Stomach (tissue), 8 donors: ENCODE measurements at regions not wholly inside any gene's neighbourhood (a gene's known extent, or its start where the extent isn't known, plus 50 kb on each side); places are given as distances from the start of the nearest gene placed in this dataset.

Source experiments
- DNase-seq, 2 donors: peaks; one replicate each; pipeline versions ENCODE4 v3.0.0 to v3.0.0-alpha.2; 2013 to 2019
- H3K27ac ChIP-seq, 5 donors: fragments of 200-600 bp in 4 of 5; sonication (generic) in 4 of 5; one replicate each; pipeline ENCODE4 v1.5.1; 2013 to 2019; ENCODE audit warnings: mild to moderate bottlenecking in 1 of 5, moderate library complexity in 1 of 5
- H3K27me3 ChIP-seq, 3 donors: fragments of 200-600 bp; sonication (generic); one replicate each; pipeline ENCODE4 v1.5.1; 2017 to 2019; ENCODE audit warnings: mixed run types in 1 of 3
- H3K36me3 ChIP-seq, 4 donors: fragments of 200-600 bp; sonication (generic); 1 replicate in 3 of 4; 2 replicates in 1 of 4; pipeline ENCODE4 v1.5.1; 2016 to 2019
- H3K4me1 ChIP-seq, 4 donors: fragments of 200-600 bp; sonication (generic); one replicate each; pipeline ENCODE4 v1.5.1; 2016 to 2019
- H3K4me3 ChIP-seq, 4 donors: fragments of 200-600 bp; sonication (generic) in 3 of 4; one replicate each; pipeline ENCODE4 v1.5.1; 2016 to 2019; ENCODE audit warnings: mild to moderate bottlenecking in 1 of 4
- H3K9me3 ChIP-seq, 4 donors: fragments of 200-600 bp; sonication (generic); one replicate each; pipeline ENCODE4 v1.5.1; 2016 to 2019
- EP300 ChIP-seq: sonication (generic); formaldehyde crosslinking; IDR thresholded peaks from one replicate; pipeline ENCODE4 v1.6.1; 2017; ENCODE audit warnings: antibody characterized with exemption
- POLR2A ChIP-seq, 4 donors: fragments of 450-650 bp; IDR thresholded peaks; one replicate each; pipeline ENCODE4 v1.6.1; 2016; ENCODE audit warnings: antibody characterized with exemption in 4 of 4, control low read depth in 2 of 4, mild to moderate bottlenecking in 1 of 4, moderate library complexity in 1 of 4
- POLR2AphosphoS5 ChIP-seq, 3 donors: sonication (generic); formaldehyde crosslinking; IDR thresholded peaks; one replicate each; pipeline ENCODE4 v1.6.1; 2016; ENCODE audit warnings: antibody characterized with exemption in 3 of 3
- WGBS, 5 donors: extraction: QIAGEN DNeasy Blood & Tissue Kit in 3 of 5; methylation state at CpG; one replicate each; pipeline versions ENCODE4 v1.1.5 to v1.1.7; 2013 to 2018; 5-methylcytosine and 5-hydroxymethylcytosine counted together
- intact Hi-C: fragments of 100-400 bp; cut with DNase I; formaldehyde crosslinking; loops from one replicate; pipeline ENCODE4 v1.15.1; 2023; ENCODE audit warnings: low total_unique reads
- TF ChIP-seq, protein P1 (sequence below), 7 experiments: fragments of 450-650 bp in 4 of 7; fragments of 200-600 bp in 3 of 7; sonication (generic) in 3 of 7; IDR thresholded peaks; one replicate each; pipeline ENCODE4 v1.5.1; 2016 to 2019; ENCODE audit warnings: antibody characterized with exemption in 7 of 7, control low read depth in 2 of 7, mild to moderate bottlenecking in 1 of 7
- donor health status: healthy with polysubstance abuse.
- donor health status: Bipolar disorder and iron deficiency.
- donor health status: healthy.

DNA sequence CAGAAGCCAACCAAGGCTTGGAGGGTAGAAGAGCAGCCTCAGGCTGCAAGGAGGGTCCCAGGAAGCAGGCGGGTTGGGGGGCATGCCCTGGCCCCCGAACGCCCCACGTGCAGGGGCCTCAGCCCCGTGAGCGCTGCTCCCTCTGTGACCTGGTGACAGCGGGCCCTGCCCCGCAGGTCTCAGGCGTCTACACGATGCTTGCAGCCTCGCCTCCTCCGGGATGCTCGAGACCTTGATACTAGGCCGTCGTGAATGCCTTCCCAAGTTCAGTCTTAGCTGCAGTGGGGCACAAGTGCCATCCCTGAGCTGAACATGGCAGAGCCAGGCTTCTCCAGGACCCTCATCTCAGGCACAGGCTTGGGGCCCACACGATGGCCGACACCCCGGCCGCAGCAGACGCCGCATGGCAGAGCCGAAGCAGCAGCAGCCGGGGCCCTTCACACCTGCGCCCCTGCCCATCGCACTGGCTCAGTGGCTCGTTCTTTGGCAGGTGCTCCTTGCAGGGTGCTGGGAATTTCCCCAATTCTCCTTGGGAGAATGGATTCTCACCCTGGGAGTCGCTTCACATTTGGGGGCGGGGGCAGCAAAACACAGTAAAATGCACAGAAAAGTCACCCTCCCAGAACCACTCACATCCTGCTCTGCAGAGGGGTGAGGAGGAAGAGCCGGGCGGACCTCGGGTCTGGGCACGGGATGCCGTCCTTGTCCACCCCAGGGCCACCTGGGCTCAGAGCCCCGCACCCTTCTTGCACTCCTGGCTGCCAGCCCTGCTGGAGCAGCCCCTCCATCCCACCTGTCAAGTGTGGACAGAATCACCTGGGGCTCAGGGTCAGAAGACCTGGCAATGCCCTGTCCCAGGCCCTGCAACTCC lies 161.8 kb downstream of the DLL1 start:
- peak in 1 of 2 donors; percentile 21 for DNase-seq
- Histone ChIP-seq H3K36me3 (no peaks in the 10 kb centered on the region), H3K27me3 (no peaks in the 10 kb centered on the region), H3K4me1 (peaks cover 11 to 32% (median 24%) of the 10 kb centered on the region in 4 donors), H3K4me3 (no peak overlapping the region), H3K27ac (no peak overlapping the region), H3K9me3 (no peaks in the 10 kb centered on the region)
- TF ChIP-seq POLR2AphosphoS5 (IDR thresholded peaks at IDR 0.05) (no peak), EP300 (no peak)
- TF ChIP-seq, protein P1, sequence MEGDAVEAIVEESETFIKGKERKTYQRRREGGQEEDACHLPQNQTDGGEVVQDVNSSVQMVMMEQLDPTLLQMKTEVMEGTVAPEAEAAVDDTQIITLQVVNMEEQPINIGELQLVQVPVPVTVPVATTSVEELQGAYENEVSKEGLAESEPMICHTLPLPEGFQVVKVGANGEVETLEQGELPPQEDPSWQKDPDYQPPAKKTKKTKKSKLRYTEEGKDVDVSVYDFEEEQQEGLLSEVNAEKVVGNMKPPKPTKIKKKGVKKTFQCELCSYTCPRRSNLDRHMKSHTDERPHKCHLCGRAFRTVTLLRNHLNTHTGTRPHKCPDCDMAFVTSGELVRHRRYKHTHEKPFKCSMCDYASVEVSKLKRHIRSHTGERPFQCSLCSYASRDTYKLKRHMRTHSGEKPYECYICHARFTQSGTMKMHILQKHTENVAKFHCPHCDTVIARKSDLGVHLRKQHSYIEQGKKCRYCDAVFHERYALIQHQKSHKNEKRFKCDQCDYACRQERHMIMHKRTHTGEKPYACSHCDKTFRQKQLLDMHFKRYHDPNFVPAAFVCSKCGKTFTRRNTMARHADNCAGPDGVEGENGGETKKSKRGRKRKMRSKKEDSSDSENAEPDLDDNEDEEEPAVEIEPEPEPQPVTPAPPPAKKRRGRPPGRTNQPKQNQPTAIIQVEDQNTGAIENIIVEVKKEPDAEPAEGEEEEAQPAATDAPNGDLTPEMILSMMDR (IDR thresholded peaks at IDR 0.05), result no peak
- intact Hi-C loops, result no loop called here
- WGBS, 5 donors, result 88 to 94% (median 91%) methylated on average over 21 to 34 of the region's 34 CpGs

DNA sequence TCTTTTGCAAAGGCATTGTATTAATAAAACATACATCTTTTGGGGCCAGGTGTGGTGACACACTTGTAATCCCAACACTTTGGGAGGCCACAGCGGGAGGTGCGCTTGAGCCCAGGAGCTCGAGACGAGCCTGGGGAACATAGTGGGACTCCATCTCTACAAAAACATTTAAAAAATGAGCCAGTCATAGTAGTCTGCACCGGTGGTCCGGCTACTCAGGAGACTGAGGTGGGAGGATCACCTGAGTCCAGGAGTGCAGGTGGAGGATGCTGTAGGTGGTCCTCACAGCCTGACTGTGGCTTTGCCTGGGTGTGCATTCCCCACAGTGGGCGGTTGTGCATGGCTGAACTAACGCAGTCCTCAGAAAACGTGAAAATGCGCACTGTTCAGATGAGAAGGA lies 162.5 kb downstream of the DLL1 start:
- Histone ChIP-seq H3K4me1 (peaks cover 8 to 29% (median 18%) of the 10 kb centered on the region in 4 donors), H3K27ac (no peak overlapping the region), H3K36me3 (no peaks in the 10 kb centered on the region), H3K9me3 (no peaks in the 10 kb centered on the region), H3K4me3 (no peak overlapping the region), H3K27me3 (no peaks in the 10 kb centered on the region)
- 91 to 97% (median 95%) methylated on average over 10 of the region's 10 CpGs for WGBS, 5 donors
- intact Hi-C loops, result no loop called here
- no peak for TF ChIP-seq POLR2AphosphoS5 (IDR thresholded peaks at IDR 0.05)
- TF ChIP-seq EP300, result no peak
- no peak for TF ChIP-seq POLR2A (IDR thresholded peaks at IDR 0.05)
- TF ChIP-seq, protein P1 (IDR thresholded peaks at IDR 0.05), result no peak
- peak in 1 of 2 donors; percentile 10 for DNase-seq

- no peaks in the 10 kb centered on the region for H3K27me3 ChIP-seq
- TF ChIP-seq, protein P1 (IDR thresholded peaks at IDR 0.05), result no peak
- no peak for TF ChIP-seq POLR2AphosphoS5 (IDR thresholded peaks at IDR 0.05)
- TF ChIP-seq EP300, result no peak
- TF ChIP-seq POLR2A (IDR thresholded peaks at IDR 0.05), result no peak
- WGBS, 5 donors, result 89 to 97% (median 95%) methylated on average over 9 of the region's 9 CpGs
- peaks cover 8 to 28% (median 16%) of the 10 kb centered on the region in 4 donors for H3K4me1 ChIP-seq
- peak in 1 of 2 donors; percentile 11 for DNase-seq
- no peaks in the 10 kb centered on the region for H3K36me3 ChIP-seq
- H3K4me3 ChIP-seq, result no peak overlapping the region
- H3K9me3 ChIP-seq, result no peaks in the 10 kb centered on the region
- no peak overlapping the region for H3K27ac ChIP-seq
- intact Hi-C loops, result no loop called here
Observed at GRCh38 chr6:170127151-170127550, 163.7 kb downstream of the DLL1 start.

GRCh38 chr6:170125456-170126300 lies 165.2 kb downstream of the DLL1 start:
- Histone ChIP-seq H3K4me3 (no peak overlapping the region), H3K27me3 (no peaks in the 10 kb centered on the region), H3K36me3 (no peaks in the 10 kb centered on the region), H3K4me1 (peaks cover 8 to 28% (median 14%) of the 10 kb centered on the region in 4 donors), H3K9me3 (peaks cover 0 to 12% (median 8%) of the 10 kb centered on the region in 4 donors), H3K27ac (peak overlapping the region in 1 of 5 donors; percentile 23)
- WGBS, 5 donors, result 83 to 90% (median 87%) methylated on average over 27 of the region's 27 CpGs
- TF ChIP-seq EP300, result no peak
- no peak for TF ChIP-seq POLR2A (IDR thresholded peaks at IDR 0.05)
- no peak for TF ChIP-seq POLR2AphosphoS5 (IDR thresholded peaks at IDR 0.05)
- TF ChIP-seq, protein P1 (IDR thresholded peaks at IDR 0.05), result no peak
- DNase-seq, result peak in 1 of 2 donors; percentile 22
- intact Hi-C loops, result no loop called here
